CD4-positive, alpha-beta memory T cell (primary cell): ENCODE measurements at regions not wholly inside any gene's neighbourhood (a gene's known extent, or its start where the extent isn't known, plus 50 kb on each side); places are given as distances from the start of the nearest gene placed in this dataset.
"Not testable (repeated sequence)": the region's sequence is repeated elsewhere in the genome, so short reads cannot be mapped to it uniquely, and the experiment has no call there.

Experiments
- CTCF ChIA-PET: fragments of 350-600 bp; sonication (Branson Sonifier 250); formaldehyde crosslinking; loops from one replicate; lab custom pipeline; 2021; ENCODE audit warnings: inconsistent platforms; ENCODE audit not compliant: partially characterized antibody; lab: Charles Lee
- POLR2A ChIA-PET: fragments of 350-600 bp; sonication (Branson Sonifier 250); formaldehyde crosslinking; loops from one replicate; lab custom pipeline; 2021; ENCODE audit not compliant: partially characterized antibody; lab: Charles Lee
- DNase-seq, 5 donors: peaks; one replicate each; pipeline versions ENCODE4 v3.0.0 to v3.0.0-alpha.2; 2020 to 2022; ENCODE audit warnings: mixed read lengths in 1 of 5
- H3K27ac ChIP-seq: one replicate; pipeline ENCODE4 v1.7.0; 2013; ENCODE audit warnings: low read depth, low read length
- H3K27me3 ChIP-seq: 2 replicates; pipeline ENCODE4 v1.7.0; 2013; ENCODE audit warnings: mild to moderate bottlenecking, low read length, moderate library complexity; ENCODE audit not compliant: insufficient read depth
- H3K36me3 ChIP-seq: 2 replicates; pipeline ENCODE4 v1.7.0; 2013; ENCODE audit warnings: mild to moderate bottlenecking, low read length, moderate library complexity; ENCODE audit not compliant: insufficient read depth
- H3K4me1 ChIP-seq: 2 replicates; pipeline ENCODE4 v1.7.0; 2013; ENCODE audit warnings: mild to moderate bottlenecking, low read length, moderate library complexity; ENCODE audit not compliant: insufficient read depth
- H3K4me3 ChIP-seq, 2 donors: one replicate each; pipeline ENCODE4 v1.7.0; 2013; ENCODE audit warnings: low read length in 2 of 2, mild to moderate bottlenecking in 1 of 2
- H3K9me3 ChIP-seq, 2 donors: one replicate each; pipeline ENCODE4 v1.7.0; 2013; ENCODE audit warnings: low read length in 2 of 2, control low read depth in 1 of 2; ENCODE audit not compliant: control insufficient read depth in 1 of 2
- H3K27ac Mint-ChIP-seq, 7 donors: one replicate each; pipeline ENCODE4 v1.8.0; 2020 to 2021; ENCODE audit warnings: mixed read lengths in 7 of 7, mild to moderate bottlenecking in 6 of 7, inconsistent platforms in 3 of 7, moderate library complexity in 3 of 7
- H3K27me3 Mint-ChIP-seq, 2 donors: one replicate each; pipeline ENCODE4 v1.8.0; 2020 to 2021; ENCODE audit warnings: mixed read lengths in 2 of 2
- H3K36me3 Mint-ChIP-seq, 2 donors: one replicate each; pipeline ENCODE4 v1.8.0; 2020 to 2021; ENCODE audit warnings: mixed read lengths in 2 of 2, inconsistent platforms in 1 of 2, mild to moderate bottlenecking in 1 of 2
- H3K4me1 Mint-ChIP-seq, 4 donors: one replicate each; pipeline ENCODE4 v1.8.0; 2020 to 2021; ENCODE audit warnings: mixed read lengths in 4 of 4, mild to moderate bottlenecking in 1 of 4
- H3K4me3 Mint-ChIP-seq, 8 donors: one replicate each; pipeline ENCODE4 v1.8.0; 2020 to 2021; ENCODE audit warnings: mixed read lengths in 8 of 8, mild to moderate bottlenecking in 7 of 8, moderate library complexity in 6 of 8, inconsistent platforms in 3 of 8
- H3K9me3 Mint-ChIP-seq, 8 donors: one replicate each; pipeline ENCODE4 v1.8.0; 2020 to 2021; ENCODE audit warnings: mixed read lengths in 8 of 8, mild to moderate bottlenecking in 5 of 8, inconsistent platforms in 3 of 8, moderate library complexity in 1 of 8
- intact Hi-C: fragments of 100-400 bp; cut with micrococcal nuclease; formaldehyde crosslinking; loops from one replicate; pipeline ENCODE4 v1.15.1; 2023

DNA sequence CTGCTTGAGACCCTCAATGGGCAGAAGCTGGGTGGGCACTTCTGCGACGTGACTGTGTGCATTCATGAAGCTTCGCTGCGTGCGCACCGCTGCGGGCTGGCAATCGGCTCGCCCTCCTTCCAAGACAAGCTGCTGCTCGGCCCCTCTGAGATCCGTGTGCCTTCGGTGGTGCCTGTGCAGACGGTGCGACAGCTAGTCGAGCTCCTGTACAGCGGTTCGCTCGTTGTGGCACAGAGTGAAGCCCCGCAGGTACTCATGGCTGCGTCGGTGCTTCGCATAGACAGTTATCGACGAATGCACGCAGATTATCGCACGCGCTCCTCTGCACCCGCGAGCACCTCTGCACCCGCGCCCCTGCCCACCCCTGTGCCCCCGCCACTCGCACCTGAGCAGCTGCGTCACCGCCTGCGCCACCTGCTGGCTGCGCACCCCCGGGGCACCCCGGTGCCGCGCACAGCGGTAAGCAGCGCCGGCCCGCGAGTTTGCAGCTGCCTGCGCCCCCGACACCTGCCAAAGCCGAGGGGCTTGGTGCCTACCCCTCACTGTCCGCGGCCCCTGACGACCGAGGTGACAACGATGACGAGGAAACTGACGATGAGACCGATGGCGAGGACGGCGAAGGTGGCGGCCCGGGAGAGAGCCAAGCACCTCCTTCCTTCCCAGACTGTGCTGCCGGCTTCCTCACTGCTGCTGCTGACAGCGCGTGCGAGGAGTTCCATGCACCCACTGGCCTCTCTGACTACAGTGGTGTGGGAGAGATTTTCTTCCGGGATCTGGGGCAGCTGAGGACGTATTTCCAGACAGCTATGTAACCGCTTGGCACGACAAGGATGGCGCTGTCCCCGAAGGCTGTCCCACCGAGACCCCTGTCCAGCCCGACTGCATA lies 89.2 kb downstream of the LIMS4 start:
- H3K9me3 Mint-ChIP-seq, DNase-seq, H3K36me3 ChIP-seq, H3K9me3 ChIP-seq, H3K27me3 Mint-ChIP-seq, H3K27me3 ChIP-seq, POLR2A ChIA-PET, intact Hi-C loops, CTCF ChIA-PET, H3K27ac ChIP-seq, H3K36me3 Mint-ChIP-seq, H3K4me1 ChIP-seq, H3K4me3 Mint-ChIP-seq, H3K27ac Mint-ChIP-seq, H3K4me3 ChIP-seq, H3K4me1 Mint-ChIP-seq: not testable (repeated sequence)

GRCh38 chr2:110373519-110373918 lies 99.1 kb downstream of the LIMS4 start:
- H3K36me3 Mint-ChIP-seq, DNase-seq, H3K27ac Mint-ChIP-seq, H3K36me3 ChIP-seq, H3K4me3 ChIP-seq, H3K9me3 ChIP-seq, CTCF ChIA-PET, H3K4me1 Mint-ChIP-seq, intact Hi-C loops, H3K9me3 Mint-ChIP-seq, H3K27ac ChIP-seq, H3K4me3 Mint-ChIP-seq, H3K4me1 ChIP-seq, H3K27me3 Mint-ChIP-seq, H3K27me3 ChIP-seq, POLR2A ChIA-PET: not testable (repeated sequence)

DNA sequence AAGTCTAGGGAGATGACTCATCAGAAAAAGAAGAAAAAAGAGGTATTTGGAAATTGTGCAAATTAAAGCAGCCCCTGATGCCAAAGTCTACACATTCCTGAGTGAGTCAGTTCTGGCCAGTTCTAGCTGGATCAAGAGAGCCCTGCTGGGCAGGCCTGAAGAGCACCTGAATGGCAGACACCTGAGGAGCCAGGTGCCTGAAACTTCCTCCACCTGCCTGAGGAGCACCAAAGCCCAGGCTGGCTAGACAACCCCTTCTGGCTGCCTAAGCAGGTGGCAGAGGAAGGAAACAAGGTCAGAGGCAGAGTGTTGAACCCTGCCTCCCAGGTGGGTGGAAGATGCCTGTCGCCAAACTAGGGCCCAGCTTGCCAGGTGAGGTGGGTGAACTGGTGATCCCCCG lies 101.0 kb downstream of the LIMS4 start:
- H3K4me3 ChIP-seq, POLR2A ChIA-PET, H3K9me3 ChIP-seq, H3K27me3 Mint-ChIP-seq, H3K27ac ChIP-seq, H3K27ac Mint-ChIP-seq, H3K27me3 ChIP-seq, H3K36me3 Mint-ChIP-seq, H3K36me3 ChIP-seq, H3K4me1 Mint-ChIP-seq, CTCF ChIA-PET, DNase-seq, H3K4me1 ChIP-seq, H3K9me3 Mint-ChIP-seq, intact Hi-C loops, H3K4me3 Mint-ChIP-seq: not testable (repeated sequence)

DNA sequence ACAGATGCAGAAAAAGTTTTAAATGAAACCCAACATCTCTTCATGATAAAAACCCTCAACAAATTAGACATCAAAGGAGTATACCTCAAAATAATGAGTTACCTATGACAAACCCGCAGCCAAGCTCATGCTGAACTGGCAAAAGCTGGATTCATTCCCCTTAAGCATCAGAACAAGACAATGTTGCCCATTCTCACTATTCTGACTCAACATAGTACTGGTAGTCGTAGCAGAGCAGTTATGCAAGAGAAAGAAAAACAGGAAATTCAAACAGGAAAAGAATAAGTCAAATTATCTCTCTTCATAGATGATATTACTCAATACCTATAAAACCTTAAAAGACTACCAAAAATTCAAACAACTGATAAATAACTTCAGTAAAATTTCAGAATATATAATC lies 115.0 kb downstream of the LIMS4 start:
- DNase-seq, H3K4me3 ChIP-seq, H3K9me3 Mint-ChIP-seq, H3K27ac ChIP-seq, H3K4me1 ChIP-seq, H3K27ac Mint-ChIP-seq, intact Hi-C loops, H3K27me3 Mint-ChIP-seq, H3K36me3 ChIP-seq, POLR2A ChIA-PET, CTCF ChIA-PET, H3K36me3 Mint-ChIP-seq, H3K27me3 ChIP-seq, H3K9me3 ChIP-seq, H3K4me1 Mint-ChIP-seq, H3K4me3 Mint-ChIP-seq: not testable (repeated sequence)

- POLR2A ChIA-PET, H3K4me3 Mint-ChIP-seq, H3K4me3 ChIP-seq, H3K27me3 Mint-ChIP-seq, H3K4me1 Mint-ChIP-seq, H3K9me3 Mint-ChIP-seq, intact Hi-C loops, H3K4me1 ChIP-seq, H3K27ac Mint-ChIP-seq, H3K9me3 ChIP-seq, DNase-seq, H3K27me3 ChIP-seq, H3K27ac ChIP-seq, CTCF ChIA-PET, H3K36me3 ChIP-seq, H3K36me3 Mint-ChIP-seq: not testable (repeated sequence)
These were observed 118.2 kb downstream of the LIMS4 start for GRCh38 chr2:110354294-110355018.

GRCh38 chr2:110350718-110351117 lies 121.9 kb downstream of the LIMS4 start:
- H3K9me3 Mint-ChIP-seq, intact Hi-C loops, H3K4me1 Mint-ChIP-seq, H3K27me3 ChIP-seq, H3K4me3 ChIP-seq, H3K36me3 ChIP-seq, H3K36me3 Mint-ChIP-seq, H3K4me1 ChIP-seq, H3K27ac ChIP-seq, DNase-seq, H3K4me3 Mint-ChIP-seq, H3K27ac Mint-ChIP-seq, H3K9me3 ChIP-seq, POLR2A ChIA-PET, H3K27me3 Mint-ChIP-seq, CTCF ChIA-PET: not testable (repeated sequence)

DNA sequence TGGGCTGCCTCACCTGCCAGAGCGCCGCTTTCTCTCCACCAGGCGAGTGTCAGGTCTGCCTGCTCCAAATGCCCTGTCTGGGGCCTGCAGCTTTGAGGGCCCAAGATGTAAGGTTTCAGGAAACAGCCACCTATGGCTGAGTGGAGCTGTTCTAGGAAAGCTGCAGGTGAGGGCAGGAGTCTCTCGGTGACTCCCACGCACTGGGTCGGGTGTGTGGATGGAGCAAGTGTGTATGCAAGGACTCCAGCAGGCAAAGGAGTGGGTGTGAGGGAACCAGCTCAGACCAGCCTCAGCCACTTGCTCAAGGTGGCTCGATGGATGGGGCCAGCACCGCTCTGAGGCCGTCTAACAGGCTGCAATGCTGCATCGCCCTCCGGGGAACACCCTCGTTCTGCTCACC lies 123.7 kb downstream of the LIMS4 start:
- H3K4me1 ChIP-seq, H3K27me3 ChIP-seq, H3K9me3 Mint-ChIP-seq, H3K4me3 ChIP-seq, H3K27me3 Mint-ChIP-seq, H3K4me3 Mint-ChIP-seq, POLR2A ChIA-PET, H3K4me1 Mint-ChIP-seq, H3K36me3 Mint-ChIP-seq, H3K9me3 ChIP-seq, H3K27ac ChIP-seq, intact Hi-C loops, H3K27ac Mint-ChIP-seq, DNase-seq, CTCF ChIA-PET, H3K36me3 ChIP-seq: not testable (repeated sequence)
